Thoracic aorta (tissue), 2 donors: ENCODE measurements at regions not wholly inside any gene's neighbourhood (a gene's known extent, or its start where the extent isn't known, plus 50 kb on each side); places are given as distances from the start of the nearest gene placed in this dataset.

Source experiments
- ATAC-seq: fragments of 150-250 bp; one replicate; pipeline ENCODE4 v1.8.0; 2017; ENCODE audit warnings: low read depth; ENCODE audit not compliant: insufficient number of reproducible peaks, low FRiP score
- DNase-seq: peaks from one replicate; pipeline ENCODE4 v3.0.0-alpha.2; 2020; ENCODE audit warnings: low spot score
- H3K27ac ChIP-seq, 2 donors: fragments of 200-600 bp; sonication (generic); 1 replicate in 1 of 2; 2 replicates in 1 of 2; pipeline ENCODE4 v1.5.1; 2016; ENCODE audit warnings: mild to moderate bottlenecking in 2 of 2, moderate library complexity in 2 of 2
- H3K27me3 ChIP-seq: fragments of 200-600 bp; sonication (generic); replicated peaks from 2 replicates; pipeline ENCODE4 v1.6.0; 2016; ENCODE audit warnings: mild to moderate bottlenecking; ENCODE audit not compliant: insufficient read depth
- H3K36me3 ChIP-seq: fragments of 200-600 bp; sonication (generic); one replicate; pipeline ENCODE4 v1.5.1; 2016
- H3K4me1 ChIP-seq, 2 donors: fragments of 200-600 bp; sonication (generic); 1 replicate in 1 of 2; 2 replicates in 1 of 2; pipeline versions ENCODE4 v1.5.1 to v1.6.0; 2016; ENCODE audit warnings: low read depth in 2 of 2, mild to moderate bottlenecking in 1 of 2; ENCODE audit not compliant: control insufficient read depth in 1 of 2
- H3K4me3 ChIP-seq: fragments of 200-600 bp; sonication (generic); 2 replicates; pipeline ENCODE4 v1.5.1; 2016; ENCODE audit warnings: mild to moderate bottlenecking
- H3K9me3 ChIP-seq: fragments of 200-600 bp; sonication (generic); 2 replicates; pipeline ENCODE4 v1.5.1; 2016
- TF ChIP-seq, protein P1 (sequence below): fragments of 200-600 bp; sonication (generic); IDR thresholded peaks from one replicate; pipeline ENCODE4 v1.5.1; 2019; ENCODE audit warnings: antibody characterized with exemption

GRCh38 chr7:124497176-124497575, 268.4 kb downstream of the GPR37 start:
- DNase-seq (no peak), ATAC-seq (no peak)

DNA sequence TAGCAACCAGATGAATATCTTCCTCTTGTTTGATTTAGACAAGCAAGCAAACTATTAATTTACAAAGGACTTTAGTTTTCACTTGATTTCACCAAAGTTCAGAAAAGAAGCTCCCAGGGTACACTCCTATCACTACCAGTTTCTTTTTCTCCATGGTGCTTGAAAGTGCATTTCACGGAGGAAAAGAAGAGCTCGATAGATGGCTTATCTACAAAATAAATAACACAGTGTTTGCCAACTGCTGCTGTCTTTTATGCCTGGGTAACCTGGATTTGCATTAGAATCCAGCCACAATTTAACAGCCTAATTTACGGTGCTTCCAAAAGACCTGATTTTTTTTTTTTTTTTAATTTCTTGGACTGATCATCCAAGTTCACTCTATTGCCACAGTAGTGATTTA, 275.7 kb downstream of the GPR37 start:
- no peaks in the 10 kb centered on the region for H3K27me3 ChIP-seq
- no peak overlapping the region for H3K27ac ChIP-seq
- no peaks in the 10 kb centered on the region for H3K4me1 ChIP-seq
- H3K36me3 ChIP-seq: no peaks in the 10 kb centered on the region
- TF ChIP-seq, protein P1, sequence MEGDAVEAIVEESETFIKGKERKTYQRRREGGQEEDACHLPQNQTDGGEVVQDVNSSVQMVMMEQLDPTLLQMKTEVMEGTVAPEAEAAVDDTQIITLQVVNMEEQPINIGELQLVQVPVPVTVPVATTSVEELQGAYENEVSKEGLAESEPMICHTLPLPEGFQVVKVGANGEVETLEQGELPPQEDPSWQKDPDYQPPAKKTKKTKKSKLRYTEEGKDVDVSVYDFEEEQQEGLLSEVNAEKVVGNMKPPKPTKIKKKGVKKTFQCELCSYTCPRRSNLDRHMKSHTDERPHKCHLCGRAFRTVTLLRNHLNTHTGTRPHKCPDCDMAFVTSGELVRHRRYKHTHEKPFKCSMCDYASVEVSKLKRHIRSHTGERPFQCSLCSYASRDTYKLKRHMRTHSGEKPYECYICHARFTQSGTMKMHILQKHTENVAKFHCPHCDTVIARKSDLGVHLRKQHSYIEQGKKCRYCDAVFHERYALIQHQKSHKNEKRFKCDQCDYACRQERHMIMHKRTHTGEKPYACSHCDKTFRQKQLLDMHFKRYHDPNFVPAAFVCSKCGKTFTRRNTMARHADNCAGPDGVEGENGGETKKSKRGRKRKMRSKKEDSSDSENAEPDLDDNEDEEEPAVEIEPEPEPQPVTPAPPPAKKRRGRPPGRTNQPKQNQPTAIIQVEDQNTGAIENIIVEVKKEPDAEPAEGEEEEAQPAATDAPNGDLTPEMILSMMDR: no peak
- DNase-seq: no peak
- no peaks in the 10 kb centered on the region for H3K9me3 ChIP-seq
- H3K4me3 ChIP-seq: no peak overlapping the region
- ATAC-seq: no peak

More at GRCh38 chr7:124497176-124497575, 268.4 kb downstream of the GPR37 start:
- H3K36me3 ChIP-seq: no peaks in the 10 kb centered on the region
- H3K9me3 ChIP-seq: no peaks in the 10 kb centered on the region
- no peaks in the 10 kb centered on the region for H3K4me1 ChIP-seq
- H3K4me3 ChIP-seq: no peak overlapping the region
- H3K27me3 ChIP-seq: no peaks in the 10 kb centered on the region
- TF ChIP-seq, protein P1: no peak
- H3K27ac ChIP-seq: no peak overlapping the region

GRCh38 chr7:124489082-124489819, 276.3 kb downstream of the GPR37 start:
- DNase-seq: no peak
- Histone ChIP-seq H3K9me3 (no peaks in the 10 kb centered on the region), H3K36me3 (no peaks in the 10 kb centered on the region), H3K27me3 (no peaks in the 10 kb centered on the region), H3K27ac (no peak overlapping the region), H3K4me1 (no peaks in the 10 kb centered on the region), H3K4me3 (no peak overlapping the region)
- no peak for ATAC-seq
- TF ChIP-seq, protein P1: no peak

GRCh38 chr7:124482229-124482628, 283.4 kb downstream of the GPR37 start:
- DNase-seq: no peak
- no peaks in the 10 kb centered on the region for H3K4me1 ChIP-seq
- no peak overlapping the region for H3K27ac ChIP-seq
- TF ChIP-seq, protein P1: no peak
- H3K36me3 ChIP-seq: no peaks in the 10 kb centered on the region
- H3K27me3 ChIP-seq: no peaks in the 10 kb centered on the region
- no peak for ATAC-seq
- H3K4me3 ChIP-seq: no peak overlapping the region
- no peaks in the 10 kb centered on the region for H3K9me3 ChIP-seq

GRCh38 chr7:124480821-124481290, 284.7 kb downstream of the GPR37 start:
- TF ChIP-seq, protein P1: no peak
- H3K4me3 ChIP-seq: no peak overlapping the region
- no peaks in the 10 kb centered on the region for H3K4me1 ChIP-seq
- ATAC-seq (no peak), DNase-seq (no peak)
- H3K27ac ChIP-seq: no peak overlapping the region
- H3K36me3 ChIP-seq: no peaks in the 10 kb centered on the region
- no peaks in the 10 kb centered on the region for H3K9me3 ChIP-seq
- H3K27me3 ChIP-seq: no peaks in the 10 kb centered on the region
